Endothelial cell (in vitro differentiated cells): ENCODE measurements at regions not wholly inside any gene's neighbourhood (a gene's known extent, or its start where the extent isn't known, plus 50 kb on each side); places are given as distances from the start of the nearest gene placed in this dataset.

ENCODE experiments used
- DNase-seq: peaks from one replicate; pipeline ENCODE4 v3.0.0; 2021; ENCODE audit warnings: low spot score
- H3K27ac Mint-ChIP-seq: one replicate; pipeline ENCODE4 v1.8.0; 2021; ENCODE audit warnings: mixed read lengths, inconsistent platforms; ENCODE audit not compliant: unreplicated experiment
- H3K27me3 Mint-ChIP-seq: one replicate; pipeline ENCODE4 v1.8.0; 2021; ENCODE audit warnings: mild to moderate bottlenecking, moderate library complexity, mixed read lengths, inconsistent platforms; ENCODE audit not compliant: unreplicated experiment
- H3K36me3 Mint-ChIP-seq: one replicate; pipeline ENCODE4 v1.8.0; 2021; ENCODE audit warnings: mild to moderate bottlenecking, low read depth, mixed read lengths, inconsistent platforms; ENCODE audit not compliant: unreplicated experiment
- H3K4me1 Mint-ChIP-seq: one replicate; pipeline ENCODE4 v1.8.0; 2021; ENCODE audit warnings: mild to moderate bottlenecking, mixed read lengths, inconsistent platforms; ENCODE audit not compliant: unreplicated experiment
- H3K4me3 Mint-ChIP-seq: one replicate; pipeline ENCODE4 v1.8.0; 2021; ENCODE audit warnings: mild to moderate bottlenecking, mixed read lengths, inconsistent platforms; ENCODE audit not compliant: unreplicated experiment
- H3K9me3 Mint-ChIP-seq: one replicate; pipeline ENCODE4 v1.8.0; 2021; ENCODE audit warnings: mixed read lengths, inconsistent platforms; ENCODE audit not compliant: unreplicated experiment
- CTCF ChIP-seq: fragments of 200-600 bp; sonication (generic); IDR thresholded peaks from one replicate; pipeline ENCODE4 v1.5.0; 2021; ENCODE audit warnings: antibody characterized with exemption; ENCODE audit not compliant: unreplicated experiment

DNA sequence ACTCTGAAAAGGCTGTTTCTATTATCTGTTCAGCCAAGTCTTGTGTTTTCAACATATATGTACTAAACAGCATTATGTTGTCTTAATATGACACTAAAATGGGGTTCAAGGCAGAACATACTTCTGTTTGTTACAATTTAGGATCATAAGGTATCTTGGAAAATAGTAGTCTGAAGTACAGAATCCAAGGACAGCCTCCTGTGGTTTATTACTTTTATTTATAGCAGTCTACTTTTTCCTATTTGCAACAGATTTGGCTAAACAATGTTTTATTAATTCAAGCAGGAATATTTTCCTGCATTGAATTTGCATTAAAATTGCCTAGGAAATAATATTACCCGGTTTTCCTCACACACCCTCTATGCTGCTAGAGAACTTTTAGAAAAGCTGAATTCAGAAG is 67.7 kb downstream of the PLEKHG1 start:
- Mint-ChIP-seq H3K4me3 (no peak overlapping the region), H3K27ac (peak overlapping the region; percentile 91), H3K4me1 (peaks cover 31% of the 10 kb centered on the region), H3K27me3 (peaks cover 3% of the 10 kb centered on the region), H3K9me3 (no peaks in the 10 kb centered on the region), H3K36me3 (peaks cover 24% of the 10 kb centered on the region)
- no peak for DNase-seq
- no peak for TF ChIP-seq CTCF

- Mint-ChIP-seq H3K36me3 (peaks cover 18% of the 10 kb centered on the region), H3K4me1 (peaks cover 39% of the 10 kb centered on the region), H3K9me3 (no peaks in the 10 kb centered on the region), H3K4me3 (no peak overlapping the region), H3K27ac (peak overlapping the region; percentile 91), H3K27me3 (peaks cover 3% of the 10 kb centered on the region)
- DNase-seq = peak; percentile 51
- TF ChIP-seq CTCF = no peak
Measured at GRCh38 chr6:150667977-150668716, 68.5 kb downstream of the PLEKHG1 start.

DNA sequence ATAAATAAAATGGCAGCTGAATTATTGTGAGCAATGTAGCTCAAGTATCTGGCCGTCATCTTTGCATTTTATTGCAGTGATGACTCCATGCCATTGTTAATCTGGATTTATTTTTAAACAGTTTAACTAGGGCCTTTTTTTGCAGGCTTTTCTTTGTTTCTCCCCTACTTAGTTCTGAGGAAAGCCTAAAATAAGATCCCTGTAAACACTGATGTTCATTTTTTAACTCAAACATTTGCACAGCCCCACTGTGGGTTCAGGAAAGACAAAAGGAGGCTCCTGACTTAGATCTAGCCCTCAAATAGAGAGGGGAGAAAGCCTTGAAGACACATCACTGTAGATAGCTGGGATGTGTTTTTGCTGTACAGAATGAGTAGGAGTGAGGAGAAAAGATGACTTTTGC is 69.2 kb downstream of the PLEKHG1 start:
- Mint-ChIP-seq H3K4me3 (no peak overlapping the region), H3K36me3 (peaks cover 16% of the 10 kb centered on the region), H3K9me3 (no peaks in the 10 kb centered on the region), H3K27ac (peak overlapping the region; percentile 84), H3K27me3 (peaks cover 3% of the 10 kb centered on the region), H3K4me1 (peaks cover 47% of the 10 kb centered on the region)
- TF ChIP-seq CTCF = no peak
- DNase-seq = no peak

DNA sequence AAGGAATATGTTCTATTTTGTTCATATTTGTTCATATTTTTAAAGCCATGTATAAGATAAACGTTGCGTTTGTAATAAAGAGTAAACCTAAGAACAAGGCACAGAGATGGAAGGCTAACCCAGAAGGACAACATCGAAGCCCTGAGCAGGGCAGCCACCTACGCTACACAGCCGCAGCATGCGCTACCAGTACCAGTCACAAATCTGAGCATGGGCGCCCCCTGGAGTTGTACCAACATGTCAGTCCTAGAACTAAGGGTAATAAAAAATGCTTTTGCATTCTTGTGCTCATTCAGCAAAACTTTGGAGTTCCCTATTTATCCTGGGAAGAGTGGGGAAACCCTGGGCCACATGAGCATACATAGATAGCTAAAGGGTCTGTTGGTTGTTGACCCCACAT is 70.6 kb downstream of the PLEKHG1 start:
- DNase-seq = no peak

More for the DNA sequence above, 70.6 kb downstream of the PLEKHG1 start:
- no peak overlapping the region for H3K4me3 Mint-ChIP-seq
- H3K27me3 Mint-ChIP-seq = peaks cover 5% of the 10 kb centered on the region
- H3K27ac Mint-ChIP-seq = no peak overlapping the region
- peaks cover 16% of the 10 kb centered on the region for H3K36me3 Mint-ChIP-seq
- H3K9me3 Mint-ChIP-seq = no peaks in the 10 kb centered on the region
- peak; percentile 42 for TF ChIP-seq CTCF
- H3K4me1 Mint-ChIP-seq = peaks cover 54% of the 10 kb centered on the region
